Islet precursor cell (in vitro differentiated cells): ENCODE measurements at regions not wholly inside any gene's neighbourhood (a gene's known extent, or its start where the extent isn't known, plus 50 kb on each side); places are given as distances from the start of the nearest gene placed in this dataset.
A peak's percentile ranks its signal among the peaks of the same experiment; 100 is the strongest.
"Not testable (repeated sequence)": the region's sequence is repeated elsewhere in the genome, so short reads cannot be mapped to it uniquely, and the experiment has no call there.

ENCODE experiments used
- DNase-seq: peaks from one replicate; pipeline ENCODE4 v3.0.0-alpha.2; 2018

DNA sequence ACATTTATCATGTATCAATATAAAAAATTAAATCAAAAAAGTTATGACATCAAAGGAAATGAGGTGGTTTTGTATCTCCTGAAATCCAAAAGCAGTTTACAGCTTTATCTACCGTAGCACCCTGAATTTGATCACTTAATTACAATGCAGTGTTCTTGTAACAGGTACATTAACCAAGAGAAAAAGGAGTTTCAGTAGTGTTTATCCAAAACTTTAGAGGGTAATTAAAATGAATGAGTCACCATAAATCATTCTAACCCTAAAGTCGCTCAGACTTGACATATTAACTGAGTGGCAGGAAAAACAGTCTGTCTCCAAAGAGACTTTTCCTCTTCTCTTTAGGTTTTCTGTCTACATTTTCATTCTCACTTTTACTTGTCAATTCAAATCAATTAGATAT lies 907.6 kb upstream of the EPHA5 start:
- no peak for DNase-seq

DNA sequence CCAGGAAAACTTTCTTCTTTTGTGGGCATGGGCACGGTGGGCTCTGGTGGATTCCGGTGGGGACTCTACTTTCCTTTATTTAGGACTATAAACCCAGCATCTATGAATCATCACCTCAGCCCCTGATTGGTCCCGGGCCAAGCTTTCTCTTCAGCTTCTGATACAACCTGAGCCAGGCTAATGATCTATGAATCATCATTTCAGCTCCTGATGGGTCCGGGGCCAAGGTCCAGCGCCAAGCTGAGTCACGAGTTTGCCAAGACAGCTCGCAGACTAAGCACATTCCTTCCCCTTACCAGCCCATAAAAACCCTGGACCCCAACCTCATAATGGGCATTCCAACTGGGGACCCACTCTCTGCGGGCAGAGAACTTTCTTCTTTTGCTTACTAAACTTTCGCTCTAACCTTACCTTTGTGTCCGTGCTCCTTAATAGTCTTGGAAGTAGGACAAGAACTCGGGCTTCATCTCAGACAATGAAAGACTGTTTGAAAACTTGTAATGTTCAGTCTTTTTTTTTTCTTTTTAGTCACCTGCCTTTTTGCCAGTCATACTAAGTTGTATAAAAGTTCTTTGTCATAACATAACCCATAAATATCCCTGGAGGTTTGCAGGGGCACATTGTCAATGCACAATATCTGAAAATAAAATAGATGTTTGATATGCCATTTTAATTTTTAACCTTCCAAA lies 904.9 kb upstream of the EPHA5 start:
- DNase-seq: peak; percentile 82

DNA sequence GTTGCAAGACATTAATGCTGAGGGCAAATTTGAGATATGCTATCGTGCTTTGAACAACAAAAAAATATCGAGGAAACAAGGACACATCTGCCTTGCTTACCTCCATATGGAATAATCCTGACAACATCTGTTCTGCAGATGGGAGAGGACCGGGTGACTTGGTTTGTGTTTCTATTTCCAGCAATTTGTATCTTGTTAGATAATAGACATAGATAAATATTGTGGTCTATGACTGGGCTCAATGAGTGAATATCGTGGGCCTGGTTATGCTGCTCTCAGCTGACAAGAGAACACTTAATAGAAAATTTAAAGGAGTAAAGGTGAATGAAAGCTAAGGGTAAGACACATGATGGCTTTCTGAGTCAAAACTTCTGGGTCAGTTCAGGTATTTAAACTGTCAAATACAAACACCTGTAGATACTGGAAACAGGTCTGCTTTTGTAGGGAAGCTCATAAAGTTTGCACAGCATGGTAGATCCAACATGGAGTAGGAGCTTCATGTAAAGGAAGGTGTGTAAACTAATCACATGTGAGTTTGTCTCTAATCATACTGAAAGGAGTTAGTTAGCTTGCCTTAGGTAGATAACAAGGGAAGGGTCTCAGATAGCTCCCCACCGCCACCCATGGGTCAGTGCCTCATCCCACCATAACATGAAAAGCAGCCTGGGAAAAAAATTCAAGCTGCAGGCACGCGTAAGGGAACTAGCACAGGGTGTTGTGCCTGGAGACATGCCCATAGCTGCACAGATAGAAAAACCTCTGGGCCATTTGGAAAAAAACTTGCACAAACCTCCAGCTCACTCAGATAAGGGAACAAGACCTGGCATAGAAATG lies 904.1 kb upstream of the EPHA5 start:
- DNase-seq: no peak

DNA sequence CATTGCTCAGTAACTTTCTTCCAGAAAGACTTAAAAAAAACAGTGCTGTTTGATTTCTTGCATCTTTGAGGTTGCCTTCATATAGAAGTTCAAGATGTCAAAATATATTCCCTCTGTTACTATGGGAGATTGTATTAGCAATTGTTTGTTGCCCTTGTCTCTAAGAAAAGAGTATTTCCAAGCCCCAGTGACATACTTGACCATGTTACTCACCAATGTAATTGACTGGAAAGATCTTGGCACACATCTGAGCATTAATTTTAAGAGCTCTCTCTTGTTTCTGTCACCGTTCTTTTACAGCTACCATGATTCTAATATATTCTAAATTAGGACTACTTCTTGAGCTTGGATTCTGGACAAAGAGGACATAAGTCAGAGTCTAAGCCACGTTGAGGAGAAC lies 902.7 kb upstream of the EPHA5 start:
- DNase-seq: no peak

DNA sequence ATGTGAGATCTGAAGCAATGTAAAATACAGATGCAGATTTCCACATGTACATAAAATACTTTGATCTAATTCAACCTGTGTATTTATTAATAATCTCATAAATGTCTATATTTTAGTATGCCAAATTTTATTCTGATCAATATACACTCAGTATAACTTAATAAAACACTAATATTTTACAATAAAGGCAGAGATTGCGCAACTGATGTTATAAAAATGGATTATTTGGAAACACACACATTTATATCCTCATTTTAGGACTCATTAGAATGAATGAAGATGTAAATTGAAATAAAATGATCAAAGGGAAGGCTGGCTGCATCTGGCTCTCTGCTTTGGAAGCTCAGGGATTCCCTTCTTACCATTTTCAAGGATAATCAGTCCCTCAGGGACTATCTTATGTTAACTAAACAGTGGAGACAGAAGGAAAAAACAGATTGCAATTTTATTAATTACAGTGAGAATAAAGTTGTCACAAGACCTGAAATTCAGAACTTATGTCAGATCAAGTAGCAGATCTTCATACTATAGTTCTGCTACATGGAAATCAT lies 900.9 kb upstream of the EPHA5 start:
- no peak for DNase-seq

DNA sequence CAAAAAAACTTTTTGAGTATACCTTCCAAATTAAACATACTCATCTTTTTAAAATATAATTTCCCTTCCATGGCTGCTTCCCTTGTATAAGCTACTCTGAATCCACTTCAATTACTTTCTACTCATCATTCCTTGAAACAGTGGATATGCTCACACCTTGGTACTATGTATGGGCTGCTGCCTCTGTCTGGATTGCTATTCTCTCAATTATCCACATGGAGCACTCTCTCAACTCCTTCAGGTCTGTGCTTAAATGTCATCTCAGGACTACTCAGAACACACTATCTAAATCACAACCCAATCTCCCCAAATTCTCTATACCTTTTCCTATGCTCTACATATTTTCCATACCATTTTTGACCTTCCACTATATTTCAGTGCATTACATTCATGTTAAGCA lies 898.9 kb upstream of the EPHA5 start:
- DNase-seq: no peak

DNA sequence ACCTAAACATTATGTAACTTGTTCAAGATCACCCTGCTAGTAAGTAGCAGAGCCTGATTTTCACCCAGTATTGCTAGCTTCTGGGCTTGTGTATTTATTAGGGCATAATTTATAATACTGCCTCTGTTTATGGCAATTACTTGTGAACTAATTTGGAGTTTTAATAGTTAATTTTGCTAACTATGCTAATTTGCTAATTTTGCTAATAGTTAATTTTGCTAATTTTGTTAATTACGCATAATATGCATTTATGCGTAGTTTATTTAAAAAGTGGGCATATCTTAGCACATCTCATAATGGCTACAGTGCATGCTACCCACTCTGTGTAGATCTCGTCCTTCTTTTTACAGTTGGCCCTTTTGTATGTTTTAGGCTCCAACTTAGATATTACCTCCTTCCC lies 898.1 kb upstream of the EPHA5 start:
- DNase-seq: no peak

DNA sequence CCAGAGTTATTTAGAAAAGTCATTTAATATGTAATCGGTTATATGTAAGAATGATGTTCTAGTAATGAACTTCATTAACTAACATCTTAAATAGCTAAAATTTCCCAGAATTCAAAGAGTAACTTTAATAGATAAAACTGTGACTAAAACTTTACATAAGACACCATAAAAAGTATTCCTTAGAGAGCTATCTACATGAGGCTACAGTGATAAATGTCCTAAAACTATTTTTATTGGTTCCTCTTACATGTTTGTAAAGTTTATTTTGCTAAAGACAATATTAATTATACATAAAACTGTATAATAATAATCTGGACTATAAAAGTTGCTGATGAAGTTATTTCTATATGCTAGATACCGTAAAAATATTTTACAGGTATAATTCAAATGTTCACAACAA lies 897.7 kb upstream of the EPHA5 start:
- DNase-seq: no peak

DNA sequence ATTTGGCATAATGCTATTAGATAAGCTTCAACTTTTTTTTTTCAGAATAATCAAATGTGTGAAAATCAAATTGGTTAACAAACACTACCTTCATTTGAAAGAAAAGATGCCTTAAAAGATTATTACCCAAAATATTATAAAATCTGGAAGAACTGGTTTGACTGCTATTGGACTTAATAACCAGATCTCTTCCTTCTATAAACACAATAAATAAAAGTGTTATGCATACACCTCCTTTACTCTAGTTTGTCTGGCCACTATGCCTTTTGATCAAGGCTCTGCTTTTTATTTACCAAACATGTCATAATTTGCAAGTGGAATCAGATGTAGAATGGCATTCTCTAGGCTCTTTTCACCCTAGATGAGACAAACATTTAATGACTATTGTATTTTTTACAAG lies 897.3 kb upstream of the EPHA5 start:
- DNase-seq: no peak

DNA sequence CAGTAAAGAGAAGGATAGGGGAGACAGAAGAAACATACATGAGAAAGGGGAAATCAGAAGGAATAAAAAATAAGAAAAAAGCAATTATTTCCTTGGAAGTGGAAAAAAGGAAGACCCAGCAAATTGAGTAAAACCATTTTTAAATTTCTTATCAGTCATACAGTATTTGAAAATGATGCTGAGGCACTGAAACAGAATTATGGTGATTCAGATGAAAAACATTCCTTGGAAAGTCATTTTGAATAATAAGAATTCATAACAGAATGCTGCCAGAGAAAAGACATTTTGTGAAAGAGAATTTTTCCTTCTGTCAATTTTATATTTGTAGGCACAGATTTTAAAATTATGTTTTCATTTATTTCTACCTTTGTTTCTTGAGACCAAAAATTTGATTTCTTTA lies 895.5 kb upstream of the EPHA5 start:
- DNase-seq: no peak

DNA sequence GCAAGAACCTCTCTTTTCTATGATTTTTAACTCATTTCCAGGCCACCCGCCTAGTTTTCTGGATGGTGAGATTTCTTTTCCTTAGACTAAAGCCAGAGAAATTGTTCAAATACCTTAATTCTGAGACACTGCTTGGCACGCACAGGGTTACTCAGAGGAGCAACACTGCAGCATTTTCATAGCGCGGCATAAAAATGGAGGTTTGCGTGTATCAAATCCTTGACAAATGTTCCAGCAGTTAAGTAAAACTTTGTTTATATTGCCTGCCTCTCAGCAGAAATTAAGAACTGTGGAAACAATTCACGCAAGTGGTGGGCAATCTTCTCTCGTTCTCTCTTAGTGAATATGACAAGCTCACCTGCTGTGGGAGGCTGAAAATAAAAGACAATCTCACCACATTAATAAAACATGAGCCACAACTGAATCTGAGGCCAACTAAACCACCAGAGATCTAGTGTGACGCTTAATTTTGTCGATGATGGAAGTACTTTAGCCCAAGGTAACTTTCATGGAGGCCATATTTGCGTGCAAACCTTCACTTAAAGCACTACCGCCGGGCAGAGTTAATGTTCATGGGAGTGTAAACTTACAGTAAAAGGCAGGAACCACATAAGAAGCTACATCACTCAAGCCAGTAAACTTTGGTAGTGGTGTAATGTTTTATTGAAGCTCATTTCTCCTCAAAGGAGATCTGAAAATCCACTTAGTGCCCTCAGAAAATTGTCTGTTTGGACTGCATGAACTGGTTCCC lies 894.8 kb upstream of the EPHA5 start:
- no peak for DNase-seq

DNA sequence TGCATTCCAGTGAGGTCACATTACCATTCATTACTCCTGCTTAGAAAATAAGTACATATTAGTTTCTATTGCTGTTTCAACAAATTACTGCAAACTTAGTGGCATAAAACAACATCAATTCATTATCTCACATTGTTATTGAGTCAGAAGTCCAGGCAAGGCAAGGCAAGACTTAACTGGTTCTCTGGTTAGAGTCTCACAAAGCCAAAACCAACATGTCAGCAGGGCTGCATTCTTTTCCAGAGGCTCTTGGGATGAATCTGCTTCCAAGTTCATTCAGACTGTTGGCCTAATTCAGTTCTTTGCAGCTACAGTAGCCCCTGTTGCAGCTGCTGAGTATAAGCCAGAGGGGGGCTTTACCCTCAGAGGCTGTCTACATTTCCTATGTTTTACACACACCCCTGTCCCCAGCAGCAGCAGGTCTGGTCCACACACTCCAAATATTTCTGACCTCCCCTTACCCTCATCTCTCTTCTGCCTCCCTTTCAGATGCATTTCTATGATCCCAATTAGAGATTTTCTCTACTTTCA lies 892.1 kb upstream of the EPHA5 start:
- no peak for DNase-seq

DNA sequence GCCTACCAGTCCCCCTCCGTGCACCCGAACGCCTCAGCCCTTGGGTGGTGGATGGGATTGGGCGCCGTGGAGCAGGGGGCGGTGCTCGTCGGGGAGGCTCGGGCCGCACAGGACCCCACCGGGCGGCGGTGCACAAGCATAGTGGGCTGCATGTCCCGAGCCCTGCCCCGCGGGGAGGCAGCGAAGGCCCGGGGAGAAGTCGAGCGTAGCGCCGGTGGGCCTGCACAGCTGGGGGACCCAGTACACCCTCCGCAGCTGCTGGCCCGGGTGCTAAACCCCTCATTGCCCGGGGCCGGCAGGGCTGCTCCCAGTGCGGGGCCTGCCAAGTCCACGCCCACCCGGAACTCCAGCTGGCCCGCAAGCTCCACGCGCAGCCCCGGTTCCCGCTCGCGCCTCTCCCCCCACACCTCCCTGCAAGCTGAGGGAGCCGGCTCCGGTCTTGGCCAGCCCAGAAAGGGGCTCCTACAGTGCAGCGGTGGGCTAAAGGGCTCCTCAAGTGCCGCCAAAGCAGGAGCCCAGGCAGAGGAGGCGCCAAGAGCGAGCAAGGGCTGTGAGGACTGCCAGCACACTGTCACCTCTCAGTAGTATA lies 891.3 kb upstream of the EPHA5 start:
- DNase-seq: not testable (repeated sequence)

DNA sequence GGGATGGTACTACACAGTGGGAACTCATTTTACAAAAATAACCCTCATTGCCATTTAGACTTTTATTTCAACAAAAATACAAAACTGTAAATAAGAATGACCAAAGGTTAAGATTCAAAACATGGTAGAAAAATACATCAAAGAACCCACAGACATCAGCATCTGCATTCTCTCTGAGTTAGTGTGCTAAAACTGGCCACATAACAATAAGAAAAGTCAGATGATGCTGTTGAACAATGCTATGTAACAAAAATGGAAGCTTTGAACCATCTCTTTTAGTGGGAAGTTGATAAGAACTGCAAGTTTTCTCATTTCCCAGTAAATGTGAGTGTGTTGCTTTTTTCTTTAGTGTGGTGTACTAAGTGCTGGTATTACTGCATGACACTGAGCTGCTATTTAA lies 888.4 kb upstream of the EPHA5 start:
- DNase-seq: no peak

DNA sequence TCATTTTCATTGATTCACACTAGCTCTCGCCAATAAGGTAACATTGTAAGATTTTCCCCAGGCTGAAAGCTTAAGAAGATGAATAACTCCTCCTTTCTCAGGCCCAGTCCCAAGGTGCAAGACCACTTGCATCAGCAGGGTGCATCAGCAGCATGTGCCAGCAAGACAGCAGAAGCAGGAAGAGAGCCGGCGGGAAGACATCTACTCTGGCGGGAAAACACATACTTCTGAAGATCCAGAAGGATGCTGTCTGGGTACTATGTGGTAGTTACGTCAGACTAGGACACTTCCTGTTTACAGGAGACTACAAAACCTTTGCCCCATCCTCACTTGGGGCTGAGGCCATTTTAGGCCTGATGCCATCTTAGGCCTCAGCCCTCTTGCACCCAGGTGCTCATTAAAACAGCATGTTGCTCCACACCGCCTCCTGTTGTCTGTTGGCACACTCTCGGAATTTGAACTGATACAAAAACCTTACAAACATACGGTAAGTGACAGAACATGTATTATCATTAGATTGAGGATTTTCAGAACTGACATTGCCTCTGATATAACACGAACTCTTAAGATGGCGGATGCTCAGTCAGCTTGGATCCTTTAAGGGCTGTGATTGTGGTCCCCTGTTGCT lies 886.5 kb upstream of the EPHA5 start:
- peak; percentile 60 for DNase-seq

DNA sequence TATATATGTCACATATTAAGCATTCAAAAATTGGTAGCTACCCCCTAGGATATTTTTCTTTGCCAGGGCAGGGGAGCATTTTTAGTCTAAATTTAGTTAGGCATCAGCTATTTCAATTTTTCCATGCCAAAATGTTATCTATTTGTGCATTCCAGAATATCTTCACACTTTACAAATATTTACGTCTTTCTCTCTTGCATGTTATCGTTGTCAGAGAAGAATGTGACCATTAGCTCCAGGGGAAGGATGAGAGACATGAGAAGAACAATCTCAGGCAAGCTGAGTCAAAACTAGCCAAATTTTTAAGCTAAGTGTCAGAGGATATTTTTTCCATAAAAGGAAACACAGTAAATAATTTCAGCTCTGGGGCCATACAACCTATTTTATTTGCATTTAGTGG lies 885.0 kb upstream of the EPHA5 start:
- no peak for DNase-seq

DNA sequence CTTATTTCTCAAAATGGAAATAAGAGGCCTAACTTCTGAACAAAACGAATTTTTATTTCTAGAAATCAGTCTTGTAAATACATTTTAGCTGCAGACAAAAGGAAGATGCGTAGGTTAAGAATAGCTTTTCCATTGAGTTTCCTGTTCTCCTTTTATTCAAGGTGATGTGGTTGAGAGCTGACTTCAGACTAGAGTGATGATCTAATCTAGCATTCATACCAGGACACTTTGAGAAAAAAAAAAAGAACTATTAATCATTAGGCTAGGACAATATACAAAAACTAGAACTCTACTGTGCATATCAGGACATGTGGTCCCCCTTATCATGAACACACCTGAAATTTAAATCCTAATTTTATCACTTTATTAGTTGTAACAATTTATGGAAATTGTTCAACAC lies 884.5 kb upstream of the EPHA5 start:
- DNase-seq: no peak

DNA sequence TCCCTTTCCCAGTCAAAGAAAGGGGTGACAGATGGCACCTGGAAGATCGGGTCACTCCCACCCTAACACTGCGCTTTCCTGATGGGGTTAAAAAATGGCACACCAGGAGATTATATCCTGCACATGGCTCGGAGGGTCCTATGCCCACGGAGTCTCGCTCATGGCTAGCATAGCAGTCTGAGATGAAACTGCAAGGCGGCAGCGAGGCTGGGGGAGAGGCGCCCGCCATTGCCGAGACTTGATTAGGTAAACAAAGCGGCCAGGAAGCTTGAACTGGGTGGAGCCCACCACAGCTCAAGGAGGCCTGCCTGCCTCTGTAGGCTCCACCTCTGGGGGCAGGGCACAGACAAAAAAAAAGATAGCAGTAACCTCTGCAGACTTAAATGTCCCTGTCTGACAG lies 875.0 kb upstream of the EPHA5 start:
- not testable (repeated sequence) for DNase-seq

DNA sequence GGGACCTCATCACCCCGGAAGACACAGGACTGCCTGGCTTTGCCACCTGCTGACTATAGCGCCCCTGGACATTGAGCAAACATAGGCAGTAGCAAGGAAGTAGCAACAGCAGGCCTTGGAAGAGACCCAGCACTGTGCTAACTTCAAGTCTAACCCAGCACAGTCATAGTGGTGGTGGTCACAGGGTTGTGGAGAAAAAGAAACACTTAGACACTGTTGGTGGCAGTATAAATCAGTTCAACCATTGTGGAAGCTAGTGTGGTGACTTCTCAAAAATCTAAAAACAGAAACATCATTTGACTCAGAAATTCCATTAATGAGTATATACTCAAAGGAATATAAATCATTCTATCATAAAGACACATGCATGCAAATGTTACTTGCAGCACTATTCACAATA lies 874.0 kb upstream of the EPHA5 start:
- DNase-seq: no peak

DNA sequence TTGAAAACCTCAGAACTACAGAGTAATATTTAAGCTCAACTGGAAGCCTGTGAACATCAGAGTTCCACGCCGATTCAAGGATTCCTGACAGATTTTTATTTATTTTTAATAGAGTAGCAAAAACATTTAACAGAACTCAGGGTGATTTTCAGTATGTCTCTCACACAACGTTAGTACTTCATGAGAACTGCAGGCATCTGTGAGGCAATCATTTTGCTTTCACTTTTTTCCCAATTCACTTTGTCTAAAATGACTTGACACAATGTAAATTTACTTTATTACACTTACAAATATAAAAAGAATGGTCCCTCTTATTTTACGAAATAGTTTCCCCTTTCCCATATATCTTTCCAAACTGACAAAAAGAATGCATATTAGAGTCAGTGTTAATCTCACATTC lies 869.5 kb upstream of the EPHA5 start:
- DNase-seq: no peak

DNA sequence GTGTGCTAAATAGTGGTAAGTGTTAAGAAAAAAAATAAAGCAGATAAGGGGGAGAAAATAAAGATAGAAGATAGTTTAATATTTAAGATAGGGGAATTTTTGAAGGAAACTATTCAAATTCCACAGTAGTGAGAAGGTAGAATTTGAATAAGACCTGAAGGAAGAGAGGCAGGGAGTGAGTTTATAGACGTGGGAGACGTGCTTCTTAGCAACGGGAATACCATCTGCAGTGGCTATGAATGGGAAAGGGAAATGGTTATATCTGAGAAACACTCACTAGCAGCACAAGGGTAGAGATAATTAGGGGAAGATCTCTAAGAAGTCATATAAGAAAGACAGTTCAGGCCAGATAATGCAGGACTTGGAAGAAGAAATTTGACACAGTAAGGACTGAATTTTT lies 854.5 kb upstream of the EPHA5 start:
- no peak for DNase-seq

DNA sequence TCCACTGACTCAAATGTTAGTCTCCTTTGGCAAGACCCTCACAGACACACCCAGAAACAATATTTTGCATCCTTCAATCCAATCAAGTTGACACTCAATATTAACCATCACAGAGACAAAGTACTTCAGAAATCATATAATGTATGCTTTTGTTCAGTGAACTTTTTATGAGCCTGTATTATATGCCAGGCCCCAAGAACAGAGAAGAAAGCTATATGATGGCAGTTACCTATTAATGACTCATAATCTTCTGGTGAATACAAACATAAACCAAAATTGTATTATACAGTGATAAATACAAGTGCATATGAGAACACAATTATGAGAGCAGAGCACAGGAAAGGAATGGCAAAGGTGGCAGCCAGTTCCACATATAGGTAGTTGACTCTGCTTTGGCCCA lies 852.0 kb upstream of the EPHA5 start:
- DNase-seq: no peak

DNA sequence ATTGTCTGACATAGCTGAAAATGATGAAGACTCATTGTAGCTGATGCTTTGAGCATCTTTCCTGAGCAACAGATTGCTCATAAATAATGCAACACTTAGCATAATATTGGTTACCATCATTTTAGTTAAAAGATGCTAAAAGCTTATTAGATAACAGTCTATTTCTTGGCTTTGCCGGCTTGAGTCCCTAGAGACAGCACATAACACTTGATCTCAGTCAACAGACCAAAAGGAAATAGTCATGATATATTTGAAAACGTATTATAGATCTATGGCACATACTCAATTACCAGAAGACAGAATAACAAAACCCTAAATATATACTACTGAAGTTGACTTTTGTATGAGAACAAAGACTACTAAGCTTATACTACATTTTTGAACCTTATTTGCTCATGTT lies 846.7 kb upstream of the EPHA5 start:
- no peak for DNase-seq
